ENCODE measurements at regions not wholly inside any gene's neighbourhood (a gene's known extent, or its start where the extent isn't known, plus 50 kb on each side); places are given as distances from the start of the nearest gene placed in this dataset.

DNA sequence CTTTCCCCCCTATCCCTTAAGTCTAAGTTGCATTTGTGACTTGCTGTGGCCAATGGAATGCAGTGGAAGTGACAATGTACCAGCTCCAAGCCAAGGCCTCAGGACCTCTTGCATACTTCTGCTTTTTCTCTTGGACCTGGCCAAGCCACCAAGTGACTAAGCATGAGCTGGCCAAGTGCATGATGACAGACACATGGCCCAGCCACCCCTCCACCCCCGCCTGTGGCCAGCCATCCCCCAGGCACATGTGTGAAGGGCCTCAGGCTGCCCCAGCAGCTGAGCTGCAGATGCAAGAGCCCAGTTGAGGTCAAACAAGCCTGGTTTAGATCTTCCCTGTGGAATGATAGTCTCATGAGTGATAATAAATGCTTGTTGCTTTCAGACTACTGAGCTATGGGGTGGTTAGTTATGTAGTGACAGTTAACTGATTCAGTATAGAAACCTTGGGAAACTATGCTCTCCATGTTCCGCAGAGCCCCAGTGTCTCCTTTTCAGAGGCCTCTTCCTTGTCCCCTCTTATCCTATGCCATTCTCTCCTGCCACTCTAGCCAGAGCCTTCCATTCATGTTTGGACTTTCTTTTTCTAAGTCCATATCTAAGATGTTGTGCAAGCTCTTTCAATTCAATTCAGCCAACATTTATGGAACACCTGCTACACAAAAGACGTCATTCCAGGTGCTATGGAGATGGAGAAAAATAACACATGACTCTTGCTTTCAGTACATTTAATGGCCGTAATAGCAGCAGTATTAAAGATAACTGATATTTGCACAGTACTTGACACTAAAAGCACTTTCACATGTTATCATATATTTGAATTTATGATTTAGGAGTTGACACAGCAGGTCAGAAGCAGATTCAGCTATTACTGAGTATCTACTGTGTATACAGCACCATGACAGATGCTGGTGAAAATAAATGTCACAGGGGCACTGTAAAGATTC, 55.5 kb upstream of the LOXL4 start:
- ChIA-PET CTCF (interaction anchor here (0.6 to 1.4 kb wide), 4 partner anchors 14 to 144 kb away, joined by 3 read pairs; no protein-coding TSS in a partner anchor), POLR2A (ENCODE audit: low non-redundant PET) (no interaction called here)
- no peak overlapping the region for H3K27ac ChIP-seq
- TF ChIP-seq, protein P1, sequence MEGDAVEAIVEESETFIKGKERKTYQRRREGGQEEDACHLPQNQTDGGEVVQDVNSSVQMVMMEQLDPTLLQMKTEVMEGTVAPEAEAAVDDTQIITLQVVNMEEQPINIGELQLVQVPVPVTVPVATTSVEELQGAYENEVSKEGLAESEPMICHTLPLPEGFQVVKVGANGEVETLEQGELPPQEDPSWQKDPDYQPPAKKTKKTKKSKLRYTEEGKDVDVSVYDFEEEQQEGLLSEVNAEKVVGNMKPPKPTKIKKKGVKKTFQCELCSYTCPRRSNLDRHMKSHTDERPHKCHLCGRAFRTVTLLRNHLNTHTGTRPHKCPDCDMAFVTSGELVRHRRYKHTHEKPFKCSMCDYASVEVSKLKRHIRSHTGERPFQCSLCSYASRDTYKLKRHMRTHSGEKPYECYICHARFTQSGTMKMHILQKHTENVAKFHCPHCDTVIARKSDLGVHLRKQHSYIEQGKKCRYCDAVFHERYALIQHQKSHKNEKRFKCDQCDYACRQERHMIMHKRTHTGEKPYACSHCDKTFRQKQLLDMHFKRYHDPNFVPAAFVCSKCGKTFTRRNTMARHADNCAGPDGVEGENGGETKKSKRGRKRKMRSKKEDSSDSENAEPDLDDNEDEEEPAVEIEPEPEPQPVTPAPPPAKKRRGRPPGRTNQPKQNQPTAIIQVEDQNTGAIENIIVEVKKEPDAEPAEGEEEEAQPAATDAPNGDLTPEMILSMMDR (conservative IDR thresholded peaks at IDR 0.05; ENCODE audit: low read depth) = no peak
- no peak for DNase-seq (ENCODE audit: low spot score)

DNA sequence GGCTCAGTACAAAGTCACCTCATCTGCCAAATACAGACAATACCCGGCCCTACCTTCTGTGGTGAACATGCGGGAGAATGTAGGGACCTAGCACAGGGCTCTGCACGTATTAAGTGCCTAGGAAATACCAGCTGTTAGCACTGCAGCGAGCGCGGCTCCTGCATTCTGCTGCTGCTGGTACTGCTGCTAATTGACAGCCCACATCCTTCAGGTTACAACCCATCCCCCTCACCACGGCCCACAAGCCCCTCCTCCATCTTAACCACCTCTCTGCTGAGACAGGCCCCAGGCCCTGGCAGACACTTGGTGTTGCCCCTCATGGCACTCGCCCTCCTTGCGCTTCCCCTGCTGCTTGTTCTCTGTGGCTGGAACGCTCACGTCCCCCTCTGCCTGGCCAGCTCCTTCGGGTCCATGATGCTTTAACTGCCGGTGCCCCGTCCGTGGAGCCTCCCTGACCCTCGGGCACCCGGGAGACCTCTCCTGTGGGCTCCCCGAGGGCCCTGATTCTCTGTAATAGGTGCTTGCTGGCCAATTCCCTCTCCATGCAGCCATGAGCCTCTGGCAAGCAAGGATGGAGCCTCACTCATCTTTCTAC, 53.3 kb upstream of the LOXL4 start:
- ChIA-PET CTCF (interaction anchor here (0.7 to 1.3 kb wide), 2 partner anchors 11 to 18 kb away, joined by 3 read pairs; no protein-coding TSS in a partner anchor), POLR2A (ENCODE audit: low non-redundant PET) (no interaction called here)
- H3K27ac ChIP-seq = no peak overlapping the region
- DNase-seq (ENCODE audit: low spot score) = no peak
- TF ChIP-seq, protein P1 (conservative IDR thresholded peaks at IDR 0.05; ENCODE audit: low read depth) = no peak

DNA sequence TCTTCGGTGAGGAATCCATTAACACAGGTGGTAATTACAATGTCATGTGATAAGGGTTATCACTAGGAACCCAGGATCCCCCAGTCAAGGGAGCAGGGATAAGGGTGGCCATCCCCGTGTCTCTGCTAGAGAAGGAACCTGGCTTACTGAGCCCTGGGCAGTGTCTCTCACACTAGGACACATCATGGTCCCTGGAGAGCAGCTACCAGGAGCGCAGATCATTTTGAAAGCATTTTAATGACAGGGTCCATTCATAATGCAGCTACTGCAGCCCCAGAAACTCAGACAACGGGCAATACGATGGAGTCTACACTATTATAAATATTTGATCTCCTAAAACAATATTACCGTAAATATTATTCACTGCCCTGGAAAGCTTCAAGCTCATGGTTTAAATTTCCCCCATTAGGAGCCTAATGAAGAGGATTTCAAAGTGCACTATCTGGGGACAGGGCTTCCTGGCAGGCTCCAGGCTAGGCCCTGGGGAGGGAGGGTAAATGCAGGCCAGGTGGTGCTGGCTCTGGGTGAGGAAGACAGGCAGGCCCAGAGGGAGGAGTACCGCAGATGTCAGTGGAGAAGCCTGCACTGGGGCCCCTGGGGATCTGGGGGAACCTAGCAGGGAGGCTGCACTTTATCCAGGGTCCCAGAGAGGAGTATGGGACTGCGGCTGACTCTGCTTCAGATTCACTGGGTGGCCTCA, 52.6 kb upstream of the LOXL4 start:
- no peak overlapping the region for H3K27ac ChIP-seq
- ChIA-PET POLR2A (ENCODE audit: low non-redundant PET) (no interaction called here), CTCF (interaction anchor here (0.7 kb wide), 1 partner anchor 17 kb away, joined by 3 read pairs; no protein-coding TSS in a partner anchor)
- TF ChIP-seq, protein P1 (conservative IDR thresholded peaks at IDR 0.05; ENCODE audit: low read depth) = no peak
- no peak for DNase-seq (ENCODE audit: low spot score)

DNA sequence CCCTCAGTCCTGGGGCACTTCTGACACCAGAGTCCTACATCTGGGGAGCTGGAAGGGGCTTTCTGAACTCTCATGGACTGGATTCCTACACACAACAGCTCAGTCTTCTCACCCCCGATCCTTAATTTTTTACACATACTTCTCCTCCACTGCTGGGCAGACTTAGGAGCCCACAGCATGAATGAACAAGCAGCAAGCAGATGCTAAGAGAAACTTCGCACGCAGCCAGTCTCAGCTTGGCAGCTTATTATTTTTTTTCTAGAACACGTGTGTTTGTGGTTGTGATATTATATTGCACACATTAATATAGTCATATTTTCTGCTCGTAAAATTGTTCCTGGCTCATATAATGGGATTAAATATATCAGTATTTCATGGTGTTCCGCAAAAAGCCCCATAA, 50.9 kb upstream of the LOXL4 start:
- DNase-seq (ENCODE audit: low spot score) = no peak
- H3K27ac ChIP-seq = no peak overlapping the region
- ChIA-PET POLR2A (ENCODE audit: low non-redundant PET) (no interaction called here), CTCF (interaction anchor here (0.7 kb wide), 1 partner anchor 50 kb away, joined by 3 read pairs; no protein-coding TSS in a partner anchor)
- TF ChIP-seq, protein P1 (conservative IDR thresholded peaks at IDR 0.05; ENCODE audit: low read depth) = no peak

Data from RWPE1 (cell line).